ENCODE measurements at regions not wholly inside any gene's neighbourhood (a gene's known extent, or its start where the extent isn't known, plus 50 kb on each side); places are given as distances from the start of the nearest gene placed in this dataset.

DNA sequence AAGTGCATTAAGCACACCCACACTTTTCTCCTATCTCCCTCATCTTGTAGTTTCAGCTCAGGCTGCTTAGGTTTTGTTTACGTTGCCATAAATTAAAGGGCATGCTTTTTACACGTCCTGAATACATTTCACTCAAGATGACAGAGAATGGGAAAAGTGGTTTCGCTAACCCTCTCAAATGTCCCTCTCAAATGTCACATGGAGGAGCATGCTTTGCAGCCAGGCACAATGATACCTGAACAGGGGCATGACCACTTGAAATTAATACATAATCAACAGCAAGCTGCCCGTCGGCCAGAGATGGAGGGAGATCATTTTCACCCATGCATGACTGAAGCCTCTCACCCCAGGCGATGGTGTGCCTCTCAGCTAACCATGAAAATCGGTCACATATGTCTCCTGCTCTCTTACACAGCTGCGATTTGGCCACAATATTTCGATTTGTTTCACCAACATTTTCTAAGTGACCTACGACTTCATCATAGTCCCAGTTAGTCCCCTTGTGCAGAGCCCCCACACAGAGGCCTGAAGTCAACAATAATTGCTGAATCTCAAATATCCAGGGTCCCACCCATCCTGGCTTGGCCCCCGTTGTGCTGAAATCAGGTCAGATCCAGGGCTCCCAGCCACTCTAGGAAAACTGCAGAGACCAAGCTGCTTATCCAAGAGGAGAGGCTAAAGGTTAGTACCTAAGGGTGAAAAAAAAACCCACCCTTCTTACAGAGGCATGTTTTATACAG, 373.9 kb upstream of the NFE2L3 start:
- no peak for DNase-seq (ENCODE audit: low read depth in 2 of 2)

DNA sequence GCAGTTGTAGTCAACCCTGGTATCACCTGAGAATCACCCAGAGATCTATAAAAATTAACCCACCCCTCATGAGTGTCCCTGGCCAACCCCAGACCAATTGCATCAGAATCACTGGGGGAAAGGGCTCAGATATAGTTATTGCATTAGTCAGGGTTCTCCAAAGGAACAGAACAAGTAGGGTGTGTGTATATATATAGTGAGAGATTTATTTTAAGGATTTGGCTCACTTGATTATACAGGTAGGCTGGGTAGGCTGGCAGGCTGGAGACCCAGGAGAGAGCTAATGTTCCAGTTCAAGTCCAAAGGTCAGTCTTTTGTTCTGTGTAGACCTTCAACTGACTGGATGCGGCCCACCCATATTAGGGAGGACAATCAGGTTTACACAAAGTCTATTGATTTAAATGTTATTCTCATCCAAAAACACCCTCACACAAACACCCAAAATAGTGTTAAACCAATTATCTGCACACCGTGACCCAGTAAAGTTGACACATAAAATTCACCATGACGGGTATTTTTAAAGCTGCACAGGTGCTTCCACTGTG, 372.9 kb upstream of the NFE2L3 start:
- DNase-seq (ENCODE audit: low read depth in 2 of 2): no peak

DNA sequence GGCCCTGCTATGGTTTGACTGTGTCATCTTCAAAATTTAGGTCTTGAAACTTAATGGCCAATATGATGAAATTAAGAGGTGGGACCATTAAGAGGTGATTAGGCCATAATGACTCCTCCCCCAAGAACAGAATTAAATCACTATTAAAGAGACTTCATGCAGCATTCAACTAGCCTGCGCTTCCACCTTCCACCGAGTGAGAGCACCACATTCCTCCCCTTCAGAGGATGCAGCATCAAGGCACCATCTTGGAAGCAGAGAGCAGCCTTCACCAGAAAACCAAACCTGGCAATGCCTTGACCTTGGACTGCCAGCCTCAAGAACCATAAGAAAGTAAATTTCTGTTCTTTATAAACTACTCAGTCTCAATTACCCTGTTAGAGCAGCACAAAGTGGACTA, 371.1 kb upstream of the NFE2L3 start:
- no peak for DNase-seq (ENCODE audit: low read depth in 2 of 2)

DNA sequence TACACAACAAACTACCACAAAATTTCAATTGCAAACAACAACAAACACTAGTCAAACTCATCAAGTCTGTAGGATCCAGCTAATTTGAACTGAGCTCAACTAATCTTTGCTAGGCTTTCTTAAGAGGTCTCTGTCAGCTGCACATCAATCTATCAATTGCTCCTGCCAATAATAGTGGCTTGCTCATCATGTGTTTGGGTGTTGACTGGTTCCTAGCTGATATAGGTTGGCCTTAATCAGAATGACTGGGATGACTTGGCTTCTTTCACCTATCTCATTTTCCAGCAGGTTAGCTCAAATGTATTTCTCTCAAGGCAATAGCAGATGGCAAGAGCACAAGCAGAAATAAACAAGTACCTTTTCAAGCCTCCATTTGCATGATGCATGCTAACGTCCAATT, 370.3 kb upstream of the NFE2L3 start:
- no peak for DNase-seq (ENCODE audit: low read depth in 2 of 2)

DNA sequence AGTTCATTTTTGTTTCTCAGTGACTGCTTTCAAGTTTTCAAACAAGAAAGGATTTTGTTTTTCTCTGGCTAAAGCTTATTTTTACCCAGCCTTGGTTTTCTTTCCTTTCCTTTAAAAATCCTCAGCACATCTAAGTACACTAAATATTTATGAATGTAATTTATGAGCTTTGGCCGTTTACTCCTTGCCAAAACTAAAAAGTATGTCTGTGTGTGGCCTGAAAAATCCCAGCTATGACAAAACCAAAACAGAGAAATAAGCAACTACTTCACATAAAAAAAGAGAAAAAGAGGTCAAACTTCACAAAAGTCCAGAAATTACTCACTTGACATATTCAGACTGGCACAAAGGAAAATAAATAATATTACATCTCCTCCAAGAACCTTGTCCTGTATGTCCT, 365.1 kb upstream of the NFE2L3 start:
- no peak for DNase-seq (ENCODE audit: low read depth in 2 of 2)

DNA sequence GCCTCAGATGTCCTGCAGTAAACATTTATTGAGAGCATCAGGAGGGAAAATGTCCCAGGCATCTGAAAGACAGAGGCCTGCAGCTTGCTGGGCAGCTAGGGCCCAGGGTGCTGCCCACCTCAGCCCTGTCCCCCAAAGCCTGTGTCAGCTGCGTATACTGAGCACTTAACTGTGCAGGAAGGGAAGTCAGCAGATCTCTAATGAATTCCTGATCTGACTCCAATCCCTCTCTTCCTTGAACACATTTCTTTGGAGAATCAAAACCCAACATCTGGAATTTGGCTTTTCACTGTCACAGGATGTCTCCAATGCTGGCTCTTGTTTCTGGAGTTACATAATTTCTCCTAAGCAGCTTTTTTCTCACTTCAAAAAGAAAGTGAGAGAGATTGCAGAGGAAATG, 364.7 kb upstream of the NFE2L3 start:
- DNase-seq (ENCODE audit: low read depth in 2 of 2): no peak

DNA sequence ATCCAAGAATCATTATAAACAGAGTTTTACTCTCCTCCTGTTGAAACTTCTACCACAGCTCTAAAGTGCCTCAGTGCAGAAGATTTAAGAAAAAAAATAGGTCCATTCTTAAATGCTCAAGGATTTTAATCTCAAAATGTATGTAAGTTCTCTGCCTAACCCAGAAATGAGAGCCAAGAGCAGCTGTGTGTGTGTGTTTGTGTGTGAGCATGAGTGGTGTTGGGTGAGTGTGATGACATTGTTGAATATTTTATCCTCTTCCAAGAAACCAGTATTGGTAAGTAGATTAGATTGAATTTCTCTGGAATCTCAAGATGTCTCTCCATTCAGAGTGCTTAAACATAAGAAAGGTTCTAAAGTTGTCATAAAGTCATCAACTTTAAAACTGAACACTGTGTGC, 363.6 kb upstream of the NFE2L3 start:
- DNase-seq (ENCODE audit: low read depth in 2 of 2): no peak

DNA sequence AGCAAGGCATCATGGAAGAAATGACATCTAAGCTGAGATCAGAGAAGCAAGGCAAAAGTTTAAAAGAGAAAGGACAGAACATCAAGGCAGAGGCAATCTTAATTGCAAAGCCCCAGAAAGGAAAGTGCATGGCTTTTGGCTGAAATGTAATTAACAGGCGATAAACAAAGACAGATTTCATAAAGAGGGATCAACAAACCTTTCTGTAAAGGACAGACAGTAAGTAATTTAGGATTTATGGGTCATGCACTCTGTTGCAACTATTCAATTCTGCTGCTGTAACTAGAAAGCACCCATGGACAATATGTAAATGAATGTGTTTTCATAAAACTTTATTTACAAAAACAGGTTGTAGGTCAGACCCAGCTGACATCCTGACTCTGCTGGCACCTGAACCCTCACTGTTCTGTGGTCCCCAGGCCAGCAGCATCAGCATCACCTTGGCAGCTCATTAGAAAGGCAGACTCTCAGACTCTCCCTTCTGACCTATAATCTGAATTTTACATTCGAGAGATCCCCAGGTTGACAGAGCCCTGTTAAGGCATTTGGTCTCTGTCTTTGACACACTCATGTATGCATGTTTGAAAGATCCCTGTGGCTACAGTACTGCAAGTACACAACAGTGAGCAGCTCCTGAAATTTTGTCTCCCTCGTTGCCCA, 362.9 kb upstream of the NFE2L3 start:
- DNase-seq (ENCODE audit: low read depth in 2 of 2): no peak

DNA sequence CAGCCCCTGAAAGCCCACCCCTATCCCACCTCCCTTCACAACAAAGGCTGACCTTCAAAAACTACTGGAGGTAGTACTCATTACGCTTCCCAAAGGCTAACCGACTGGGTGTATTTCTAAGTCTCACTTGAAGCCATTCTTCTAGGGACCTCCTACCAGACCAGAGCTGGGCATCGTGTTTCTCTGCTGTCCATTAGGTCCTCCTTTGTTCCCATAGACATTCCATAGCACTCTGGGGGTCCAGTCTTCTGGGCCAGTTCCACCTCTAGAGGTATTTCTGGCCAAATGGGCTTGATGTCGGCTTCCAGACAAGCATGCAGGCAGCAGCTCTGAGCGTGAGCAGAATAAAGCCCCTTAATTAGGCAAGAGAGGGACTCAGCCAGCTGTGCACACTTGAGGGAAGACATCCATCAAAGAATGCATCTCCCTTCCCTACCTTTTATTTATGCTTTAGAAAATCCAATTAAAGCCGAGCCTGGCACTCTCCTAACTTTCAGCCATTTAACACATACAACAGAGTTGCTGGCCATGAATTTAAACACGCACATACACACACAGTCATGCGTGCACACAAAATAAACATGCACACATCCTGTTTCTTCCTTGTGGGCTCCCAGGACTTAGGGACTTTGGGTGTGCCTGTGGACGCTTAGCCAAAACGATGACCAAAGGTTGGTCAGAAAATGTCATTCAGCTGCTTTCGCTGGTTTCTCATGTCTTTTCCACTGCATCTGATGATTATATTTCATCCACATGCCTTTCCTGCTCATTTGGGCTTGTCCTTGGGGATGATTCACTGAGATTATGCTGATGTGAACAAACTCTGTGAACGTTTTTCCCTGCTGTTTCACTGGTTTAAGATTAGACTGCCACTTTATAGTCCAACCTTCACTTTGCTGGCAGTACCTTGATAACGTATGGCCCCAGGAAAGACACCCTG, 362.0 kb upstream of the NFE2L3 start:
- no peak for DNase-seq (ENCODE audit: low read depth in 2 of 2)

DNA sequence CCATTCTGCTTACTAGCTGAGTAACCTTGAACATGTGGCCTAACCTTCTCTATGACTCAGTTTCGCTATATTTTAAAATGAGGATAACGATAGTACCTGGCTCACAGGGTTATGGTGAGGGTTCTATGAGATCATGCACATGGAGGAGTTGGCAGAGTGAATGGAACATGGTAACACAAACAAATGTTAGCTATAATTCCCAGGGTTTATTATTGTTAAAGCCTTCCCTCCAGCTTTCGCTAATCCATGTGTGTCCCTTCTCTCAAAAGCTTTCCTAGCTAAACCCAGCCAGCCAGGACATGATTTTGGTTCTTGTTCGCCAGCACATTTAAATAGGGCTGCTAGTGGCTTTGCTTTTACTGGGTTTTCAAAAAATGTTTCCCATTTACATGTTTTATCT, 361.0 kb upstream of the NFE2L3 start:
- no peak for DNase-seq (ENCODE audit: low read depth in 2 of 2)

DNA sequence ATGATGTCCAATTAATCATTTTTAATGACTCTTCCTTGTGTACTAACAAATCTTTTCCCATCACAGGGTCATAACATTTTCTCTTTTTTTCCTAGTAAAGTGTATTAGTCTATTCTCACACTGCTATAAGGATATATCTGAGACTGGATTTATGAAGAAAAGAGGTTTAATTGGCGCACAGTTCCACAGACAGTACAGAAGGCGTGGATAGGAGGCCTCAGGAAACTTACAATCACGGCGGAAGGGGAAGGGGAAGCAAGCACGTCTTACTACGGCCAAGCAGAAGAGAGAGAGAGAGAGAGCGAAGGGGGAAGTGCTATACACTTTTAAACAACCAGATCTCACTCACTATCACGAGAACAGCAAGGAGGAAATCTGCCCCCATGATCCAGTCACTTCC, 359.4 kb upstream of the NFE2L3 start:
- no peak for DNase-seq (ENCODE audit: low read depth in 2 of 2)

DNA sequence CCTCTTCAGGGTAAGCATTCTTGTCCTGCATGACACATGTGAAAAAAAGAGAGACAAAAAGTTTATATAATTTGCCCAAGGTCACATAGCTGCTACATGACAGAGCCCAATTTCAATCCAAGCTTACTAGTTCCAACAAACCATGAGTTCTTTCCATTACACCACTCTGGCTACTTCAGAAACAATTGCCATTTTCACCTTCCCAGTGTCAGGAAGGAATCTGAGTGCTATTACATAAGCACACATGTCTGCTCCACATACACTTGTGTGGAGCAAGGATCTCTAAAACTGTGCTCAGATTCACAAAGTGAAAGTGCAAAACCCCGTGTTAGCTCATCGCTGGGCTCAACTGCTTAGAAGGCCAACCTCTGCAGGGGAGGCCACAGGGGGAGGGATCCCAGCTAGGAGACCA, 356.2 kb upstream of the NFE2L3 start:
- DNase-seq (ENCODE audit: low read depth in 2 of 2): no peak

DNA sequence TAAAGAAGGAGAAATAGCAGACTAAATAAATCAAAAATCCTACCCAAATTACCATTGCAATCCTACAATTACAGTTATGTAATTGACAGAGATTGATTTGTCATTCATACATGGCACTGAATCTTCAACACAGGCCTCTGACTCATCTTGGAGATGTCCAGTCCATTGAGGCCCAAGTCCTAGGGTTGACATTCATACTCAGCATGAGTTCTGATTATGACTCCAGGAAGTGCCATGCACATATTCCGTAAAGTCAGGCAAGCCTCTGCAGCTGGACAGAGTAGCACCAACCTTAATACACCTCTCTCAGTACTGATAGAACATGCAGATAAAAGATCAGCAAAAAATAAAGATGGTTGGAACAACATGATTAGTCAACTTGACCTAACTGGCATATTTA, 353.7 kb upstream of the NFE2L3 start:
- no peak for DNase-seq (ENCODE audit: low read depth in 2 of 2)

DNA sequence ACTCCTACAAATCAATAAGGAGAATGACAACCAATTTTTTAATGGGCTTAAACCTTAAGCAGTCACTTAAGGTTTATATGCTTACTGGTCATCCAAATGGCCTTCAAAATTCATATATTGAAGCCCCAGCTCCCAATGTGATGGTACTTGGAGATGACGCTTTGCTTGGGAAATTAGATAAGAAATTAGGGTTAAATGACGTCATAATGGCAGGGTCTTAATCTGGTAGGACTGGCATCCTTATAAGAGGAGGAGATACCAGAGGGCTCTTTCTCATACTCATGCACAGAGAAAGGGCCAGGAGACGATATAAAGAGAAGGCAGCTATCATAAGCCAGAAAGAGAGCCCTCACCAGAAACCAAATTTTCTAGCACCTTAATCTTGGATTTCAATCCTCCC, 350.8 kb upstream of the NFE2L3 start:
- no peak for DNase-seq (ENCODE audit: low read depth in 2 of 2)

DNA sequence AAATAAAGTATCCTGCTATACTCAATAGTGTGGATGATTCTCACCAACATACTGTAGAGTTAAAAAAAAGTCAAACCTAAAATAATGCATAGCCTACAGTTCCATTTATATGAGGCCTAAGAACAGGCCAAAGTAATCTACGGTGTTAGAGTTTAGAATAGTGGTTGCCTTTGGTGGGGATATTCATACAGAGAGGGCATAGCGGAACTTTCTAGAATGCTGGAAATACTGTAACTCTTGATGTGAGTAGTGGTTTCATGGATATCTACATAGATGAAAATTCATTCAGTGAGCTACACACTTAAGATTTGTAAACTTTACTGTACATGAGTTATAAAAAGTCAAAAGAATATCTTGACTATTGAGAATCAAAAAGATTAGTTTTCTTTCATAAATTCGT, 349.9 kb upstream of the NFE2L3 start:
- no peak for DNase-seq (ENCODE audit: low read depth in 2 of 2)

DNA sequence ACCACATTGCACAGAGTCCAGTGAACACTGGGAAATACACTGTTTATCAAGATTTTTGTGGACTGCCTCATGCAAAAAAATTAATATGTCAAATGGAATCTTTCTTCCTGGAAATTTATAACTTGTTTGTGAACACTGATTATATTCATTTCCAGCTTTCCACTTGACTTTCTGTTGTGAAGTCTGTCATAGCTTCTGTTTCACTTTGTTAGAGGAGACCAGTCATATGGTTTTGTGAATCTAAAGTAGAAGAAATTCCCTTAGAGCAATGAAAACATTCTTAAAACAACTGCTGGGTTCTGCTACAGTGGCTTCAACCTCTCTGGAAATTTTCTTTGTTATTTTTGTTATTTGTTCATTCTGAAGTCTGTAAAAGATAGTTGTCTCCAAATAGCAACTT, 349.5 kb upstream of the NFE2L3 start:
- no peak for DNase-seq (ENCODE audit: low read depth in 2 of 2)

DNA sequence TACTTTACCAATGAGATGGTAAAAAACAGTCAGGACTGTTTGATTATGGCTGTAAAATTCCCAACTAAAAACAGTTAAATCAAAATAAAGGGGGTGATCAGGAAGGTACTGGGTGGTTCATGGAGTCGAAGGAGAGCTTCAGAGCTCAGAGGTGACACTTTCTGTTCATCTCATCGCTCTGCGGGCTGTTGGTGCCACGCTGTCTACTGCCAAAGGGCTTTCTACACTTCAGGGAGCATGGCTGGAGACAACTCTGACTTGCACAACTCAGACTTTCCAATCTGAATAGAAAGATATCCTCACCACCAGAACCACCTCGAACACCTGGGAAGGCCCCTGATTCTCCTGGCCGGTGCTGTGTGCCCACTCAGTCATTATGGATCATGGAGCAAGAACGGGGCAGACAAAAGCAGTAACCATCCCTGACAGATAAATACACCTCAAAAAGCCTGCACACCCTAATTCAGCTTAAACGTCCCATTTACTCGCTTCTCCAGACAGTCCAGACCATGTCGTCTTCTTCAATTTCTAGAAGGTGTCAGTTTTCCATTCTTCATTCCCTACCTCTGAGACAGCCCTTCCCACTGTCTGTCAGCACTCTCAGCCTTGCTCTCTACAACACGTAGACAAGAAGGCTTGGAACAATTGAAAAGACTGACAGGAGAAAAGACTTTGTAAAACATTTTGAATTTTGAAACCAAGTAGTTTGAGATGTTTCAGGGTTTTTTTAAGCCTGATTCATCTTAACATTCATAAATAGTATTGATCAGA, 348.7 kb upstream of the NFE2L3 start:
- no peak for DNase-seq (ENCODE audit: low read depth in 2 of 2)

DNA sequence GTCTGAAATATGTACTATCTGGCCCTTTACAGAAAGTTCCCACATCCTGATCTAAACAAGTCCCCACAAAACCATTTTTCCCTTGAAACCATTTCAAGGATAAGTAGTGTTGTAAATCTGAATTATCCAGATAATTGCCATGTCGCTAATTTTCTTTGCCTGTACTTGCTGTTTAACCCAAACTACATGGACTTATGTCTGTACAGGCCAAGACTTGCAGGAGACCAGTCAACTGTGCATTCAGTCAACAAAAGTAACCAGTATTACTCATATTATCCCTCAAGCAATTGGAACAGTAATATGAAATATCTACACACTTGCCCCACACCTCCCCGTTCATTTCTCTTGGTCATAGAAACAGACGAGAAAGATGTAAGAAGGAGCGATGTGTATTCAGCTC, 347.8 kb upstream of the NFE2L3 start:
- DNase-seq (ENCODE audit: low read depth in 2 of 2): no peak

DNA sequence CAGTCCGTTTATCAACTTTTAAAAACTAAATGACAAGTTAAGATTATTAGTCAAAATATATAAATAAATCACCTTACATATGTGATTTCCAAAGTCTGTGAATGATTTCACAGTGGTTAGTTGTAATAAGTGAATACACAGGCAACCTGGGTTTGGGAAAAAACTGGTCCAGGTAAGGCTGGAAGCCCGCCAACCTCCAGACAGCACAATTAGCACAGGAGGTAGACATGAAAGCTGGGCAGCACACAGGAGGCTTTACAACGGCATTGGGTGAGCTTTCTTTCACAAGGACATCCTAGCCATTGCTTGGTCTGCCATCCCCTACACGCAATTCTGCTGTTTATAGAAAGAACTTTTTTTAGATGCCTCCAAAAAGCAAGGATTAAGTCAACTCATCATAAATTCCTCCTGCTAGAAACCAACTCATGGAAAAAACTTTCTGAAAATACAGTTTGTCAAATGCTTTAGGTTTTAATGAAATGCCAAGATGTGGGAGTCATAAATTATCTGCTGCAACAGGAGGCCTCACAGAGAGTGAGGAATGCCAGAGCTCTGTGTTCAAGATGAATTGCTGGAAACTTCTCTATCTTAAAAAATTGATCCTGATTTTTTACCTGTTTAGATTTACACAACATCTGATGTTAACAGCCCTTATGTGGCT, 346.8 kb upstream of the NFE2L3 start:
- DNase-seq (ENCODE audit: low read depth in 2 of 2): no peak

DNA sequence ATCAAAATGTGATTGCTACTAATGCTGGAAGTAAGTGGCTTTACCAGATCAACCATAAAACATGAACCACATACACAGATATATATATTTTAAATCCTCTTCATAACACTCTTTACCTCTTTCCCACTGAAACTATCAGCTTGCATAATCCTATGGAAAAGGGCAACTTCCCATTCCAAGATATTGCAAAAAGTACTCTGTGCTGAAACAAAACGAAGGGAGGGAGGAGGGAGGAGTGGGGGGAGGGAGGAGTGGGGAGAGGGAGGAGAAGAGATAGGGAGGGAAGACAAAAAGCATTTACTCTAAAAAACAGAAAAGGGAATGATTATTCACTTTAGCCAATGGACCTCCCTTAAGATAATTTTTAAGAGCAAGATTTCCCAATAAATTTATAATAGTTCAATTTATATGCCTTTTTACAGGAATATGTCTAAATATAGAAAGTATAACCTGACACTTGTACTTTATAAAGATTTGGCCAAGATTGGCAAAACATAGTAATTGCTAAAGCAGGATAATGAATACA, 344.8 kb upstream of the NFE2L3 start:
- no peak for DNase-seq (ENCODE audit: low read depth in 2 of 2)

DNA sequence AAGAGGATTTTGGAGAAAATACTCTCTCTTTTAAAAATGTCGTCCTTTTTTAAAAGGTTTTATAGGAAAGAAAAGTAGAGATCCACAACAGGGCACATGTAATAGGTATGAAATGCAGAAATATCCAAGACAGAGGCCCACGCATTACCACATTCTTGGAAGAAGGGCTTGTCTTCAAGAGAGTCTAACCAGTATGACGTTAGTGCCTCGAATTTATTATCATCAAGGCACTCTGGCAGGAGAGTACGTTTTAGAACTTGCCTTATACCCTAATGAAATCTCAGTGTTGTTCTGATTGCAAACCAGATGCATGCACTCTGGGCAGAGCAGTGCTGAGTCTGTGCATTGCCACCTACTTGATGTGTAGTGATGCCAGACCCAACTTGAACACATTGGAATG, 342.6 kb upstream of the NFE2L3 start:
- no peak for DNase-seq (ENCODE audit: low read depth in 2 of 2)

Measured in stimulated activated CD4-positive, alpha-beta T cell treated with anti-CD3 and anti-CD28 coated beads, Interleukin-15, amount 100 ng/mL, for 48 hours (primary cell).